DOHH2 (cell line): ENCODE measurements at regions not wholly inside any gene's neighbourhood (a gene's known extent, or its start where the extent isn't known, plus 50 kb on each side); places are given as distances from the start of the nearest gene placed in this dataset.

Experiments used
- H3F3A ChIP-seq: fragments of 200-600 bp; sonication (generic), shearing (Covaris generic); 2 replicates; pipeline ENCODE4 v1.6.0; 2016; ENCODE audit warnings: antibody characterized with exemption, mild to moderate bottlenecking; ENCODE audit not compliant: control insufficient read depth, insufficient read depth
- H3K27ac ChIP-seq: fragments of 200-600 bp; sonication (generic); 2 replicates; pipeline ENCODE4 v1.5.1; 2014; ENCODE audit warnings: low read depth, mild to moderate bottlenecking, low read length, moderate library complexity
- H3K27me3 ChIP-seq: fragments of 200-600 bp; sonication (generic); 2 replicates; pipeline ENCODE4 v1.6.1; 2014; ENCODE audit warnings: mild to moderate bottlenecking, low read length, mixed read lengths; ENCODE audit not compliant: control insufficient read depth
- H3K36me3 ChIP-seq: fragments of 200-600 bp; sonication (generic); 2 replicates; pipeline ENCODE4 v1.6.1; 2014; ENCODE audit warnings: mild to moderate bottlenecking, low read length, moderate library complexity, mixed read lengths; ENCODE audit not compliant: control insufficient read depth
- H3K4me1 ChIP-seq: fragments of 200-600 bp; sonication (generic); 2 replicates; pipeline ENCODE4 v1.6.1; 2014; ENCODE audit warnings: mild to moderate bottlenecking, low read length, mixed read lengths; ENCODE audit not compliant: control insufficient read depth
- H3K4me2 ChIP-seq: fragments of 200-600 bp; sonication (generic); 2 replicates; pipeline ENCODE4 v1.6.0; 2014; ENCODE audit warnings: mild to moderate bottlenecking, low read length, moderate library complexity
- H3K4me3 ChIP-seq: fragments of 200-600 bp; sonication (generic); 2 replicates; pipeline ENCODE4 v1.5.1; 2014; ENCODE audit warnings: mild to moderate bottlenecking, low read length, mixed read lengths
- H3K79me2 ChIP-seq: fragments of 200-600 bp; sonication (generic); 2 replicates; pipeline ENCODE4 v1.6.1; 2014; ENCODE audit warnings: mild to moderate bottlenecking, low read length, mixed read lengths; ENCODE audit not compliant: control insufficient read depth
- H3K9me2 ChIP-seq: fragments of 200-600 bp; sonication (generic); replicated peaks from 2 replicates; pipeline ENCODE4 v1.6.1; 2014; ENCODE audit warnings: mild to moderate bottlenecking, low read length, mixed read lengths; ENCODE audit not compliant: control insufficient read depth
- H3K9me3 ChIP-seq: fragments of 200-600 bp; sonication (generic); 2 replicates; pipeline ENCODE4 v1.6.1; 2014; ENCODE audit warnings: antibody characterized with exemption, low read length, mixed read lengths; ENCODE audit not compliant: control insufficient read depth, insufficient read depth
- H4K20me1 ChIP-seq: fragments of 200-600 bp; sonication (generic); 2 replicates; pipeline ENCODE4 v1.6.0; 2014; ENCODE audit warnings: low read depth, mild to moderate bottlenecking, antibody characterized with exemption, low read length, moderate library complexity; ENCODE audit not compliant: control insufficient read depth, insufficient read depth
- CTCF ChIP-seq: fragments of 200-600 bp; sonication (generic); IDR thresholded peaks from one replicate; pipeline ENCODE4 v1.5.1; 2014; ENCODE audit warnings: antibody characterized with exemption, mild to moderate bottlenecking, low read depth, low read length; ENCODE audit not compliant: poor library complexity, severe bottlenecking
- EZH2phosphoT487 ChIP-seq: fragments of 200-600 bp; sonication (generic); IDR thresholded peaks from 2 replicates; pipeline ENCODE4 v1.6.1; 2017; ENCODE audit warnings: borderline replicate concordance, mild to moderate bottlenecking, antibody characterized with exemption, low read length, moderate library complexity, mixed read lengths

DNA sequence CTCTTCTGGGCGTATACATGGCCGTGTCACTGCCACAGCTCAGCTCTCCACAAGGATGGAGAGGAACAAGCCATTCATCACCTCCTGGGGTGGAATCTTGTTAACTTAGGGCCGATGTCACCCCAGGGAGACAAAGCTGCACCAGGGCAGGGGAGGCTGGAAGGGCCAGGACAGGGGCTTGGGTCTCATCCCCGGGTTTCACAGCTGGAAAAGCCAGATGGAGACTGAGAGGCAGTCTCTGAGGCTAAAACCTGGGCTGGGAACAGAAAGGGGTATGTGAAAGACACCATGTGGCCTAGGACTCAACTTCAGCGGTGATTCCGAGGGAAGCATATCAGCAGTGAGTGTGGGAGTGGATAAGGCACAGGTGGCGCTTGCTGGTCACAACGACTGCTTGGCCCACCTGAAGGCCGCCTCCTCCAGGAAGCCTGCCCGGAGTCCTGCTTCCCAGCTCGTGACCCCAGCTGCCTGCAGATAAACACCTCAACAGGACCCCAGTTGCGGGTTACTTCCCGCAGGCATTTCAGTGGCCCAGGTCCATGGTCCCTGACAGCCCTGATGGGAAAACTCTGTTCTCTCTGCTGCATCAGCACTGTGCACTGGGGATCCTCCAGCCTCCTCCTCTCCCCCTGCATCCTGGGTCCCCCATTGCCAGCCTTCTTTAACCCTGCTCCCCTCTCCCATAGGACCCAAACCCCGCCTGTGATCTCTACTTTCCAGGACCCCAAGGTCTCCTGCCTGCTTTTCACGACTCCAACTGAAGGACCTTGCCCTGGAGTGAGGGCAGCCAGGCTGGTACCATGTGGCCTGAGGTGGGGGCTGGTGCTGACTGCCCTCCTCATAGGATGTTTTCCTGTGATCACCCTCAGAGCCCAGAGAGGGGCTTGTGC, 51.7 kb upstream of the FCN1 start:
- Histone ChIP-seq H4K20me1 (no peaks in the 10 kb centered on the region), H3K4me1 (no peaks in the 10 kb centered on the region), H3K9me3 (no peaks in the 10 kb centered on the region), H3K9me2 (no peaks in the 10 kb centered on the region), H3F3A (no peaks in the 10 kb centered on the region), H3K36me3 (no peaks in the 10 kb centered on the region), H3K27ac (no peak overlapping the region), H3K79me2 (no peaks in the 10 kb centered on the region), H3K4me2 (no peak overlapping the region), H3K4me3 (no peak overlapping the region), H3K27me3 (peaks cover 6% of the 10 kb centered on the region)
- TF ChIP-seq EZH2phosphoT487 (no peak), CTCF (no peak)

- Histone ChIP-seq H3F3A (no peaks in the 10 kb centered on the region), H3K27ac (no peak overlapping the region), H3K4me1 (no peaks in the 10 kb centered on the region), H3K4me2 (no peak overlapping the region), H3K36me3 (no peaks in the 10 kb centered on the region), H3K9me2 (no peaks in the 10 kb centered on the region), H3K4me3 (no peak overlapping the region), H3K9me3 (no peaks in the 10 kb centered on the region), H4K20me1 (no peaks in the 10 kb centered on the region), H3K27me3 (peaks cover 9% of the 10 kb centered on the region), H3K79me2 (no peaks in the 10 kb centered on the region)
- TF ChIP-seq EZH2phosphoT487 (no peak), CTCF (no peak)
These were observed 52.5 kb upstream of the FCN1 start for GRCh38 chr9:134970198-134970597.

- H4K20me1 ChIP-seq, result no peaks in the 10 kb centered on the region
- no peaks in the 10 kb centered on the region for H3K9me2 ChIP-seq
- H3K9me3 ChIP-seq, result no peaks in the 10 kb centered on the region
- H3F3A ChIP-seq, result no peaks in the 10 kb centered on the region
- no peaks in the 10 kb centered on the region for H3K79me2 ChIP-seq
- no peak overlapping the region for H3K4me3 ChIP-seq
- TF ChIP-seq CTCF (no peak), EZH2phosphoT487 (no peak)
- no peak overlapping the region for H3K27ac ChIP-seq
- H3K4me2 ChIP-seq, result no peak overlapping the region
- no peaks in the 10 kb centered on the region for H3K36me3 ChIP-seq
- H3K27me3 ChIP-seq, result peaks cover 9% of the 10 kb centered on the region
- H3K4me1 ChIP-seq, result no peaks in the 10 kb centered on the region
These were observed 53.0 kb upstream of the FCN1 start for GRCh38 chr9:134970719-134971118.
